ENCODE measurements at regions not wholly inside any gene's neighbourhood (a gene's known extent, or its start where the extent isn't known, plus 50 kb on each side); places are given as distances from the start of the nearest gene placed in this dataset.

- DNase-seq (ENCODE audit: low read depth): no peak
- H3K4me3 ChIP-seq (ENCODE audit: low read depth, low read length): no peak overlapping the region
- TF ChIP-seq CTCF (IDR thresholded peaks at IDR 0.05; ENCODE audit: low read depth, low read length, missing control alignments): no peak
- in situ Hi-C loops (cut with HindIII; ENCODE audit: low sequenced_read_pairs): no loop called here
Observed at GRCh38 chr10:84996580-84996979, 668.2 kb downstream of the CCSER2 start.

DNA sequence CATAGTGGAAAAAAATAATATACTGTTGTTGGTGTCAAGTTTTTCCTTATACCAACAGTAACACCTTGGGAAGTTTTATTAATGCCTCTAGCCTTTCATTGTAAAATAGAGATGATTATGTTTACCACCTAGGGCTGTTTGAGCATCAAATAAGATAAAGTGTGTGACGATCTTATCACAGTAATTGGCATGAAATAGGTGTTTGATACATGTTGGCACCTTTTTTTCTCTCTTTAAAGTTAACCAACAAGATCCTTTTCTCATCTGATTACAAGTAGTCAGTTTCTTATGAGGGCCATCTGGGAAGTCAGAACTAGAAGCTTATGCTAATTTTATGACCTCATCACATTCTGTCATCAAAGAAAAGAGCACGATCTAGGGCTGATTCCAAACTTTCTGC is 669.5 kb downstream of the CCSER2 start:
- in situ Hi-C loops (cut with HindIII; ENCODE audit: low sequenced_read_pairs): no loop called here
- no peak for TF ChIP-seq CTCF (IDR thresholded peaks at IDR 0.05; ENCODE audit: low read depth, low read length, missing control alignments)
- DNase-seq (ENCODE audit: low read depth): no peak
- no peak overlapping the region for H3K4me3 ChIP-seq (ENCODE audit: low read depth, low read length)

DNA sequence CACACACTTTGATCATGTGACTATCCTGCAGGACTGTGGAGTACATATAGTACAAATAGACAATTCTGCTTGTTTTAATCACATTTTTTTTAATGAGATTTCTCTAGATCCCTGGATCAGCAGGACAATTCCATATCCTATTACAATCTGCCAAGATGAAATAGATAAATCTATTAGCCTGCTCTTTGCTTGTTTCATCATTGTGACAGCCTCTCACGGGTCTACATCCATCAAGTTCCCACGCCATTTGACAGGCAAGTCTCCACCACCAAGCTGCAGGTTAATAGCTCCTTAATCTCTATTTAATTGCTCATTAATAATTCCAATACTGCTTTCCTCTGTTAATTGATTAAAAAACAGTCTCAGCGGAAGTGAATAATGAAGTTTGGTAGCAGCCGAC is 671.5 kb downstream of the CCSER2 start:
- H3K4me3 ChIP-seq (ENCODE audit: low read depth, low read length): no peak overlapping the region
- TF ChIP-seq CTCF (IDR thresholded peaks at IDR 0.05; ENCODE audit: low read depth, low read length, missing control alignments): no peak
- in situ Hi-C loops (cut with HindIII; ENCODE audit: low sequenced_read_pairs): no loop called here
- DNase-seq (ENCODE audit: low read depth): no peak

DNA sequence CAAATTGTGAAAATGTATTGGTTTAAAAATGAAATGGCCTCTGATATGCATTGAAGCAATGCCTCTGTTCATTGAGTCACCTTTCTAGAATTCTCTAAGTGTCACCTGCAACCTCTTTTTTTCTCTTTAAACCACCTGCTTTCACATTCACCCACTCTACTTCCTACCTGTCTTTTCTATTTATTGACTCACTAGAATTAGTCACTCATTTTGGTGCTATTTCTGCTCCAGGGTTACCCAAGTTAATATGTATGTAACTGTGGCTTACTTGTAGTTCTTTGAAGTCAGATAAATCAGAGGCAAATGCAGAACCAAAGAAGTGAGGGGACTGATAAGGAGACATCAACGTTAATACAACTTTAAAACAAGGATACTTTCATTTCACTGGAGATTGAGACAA is 674.7 kb downstream of the CCSER2 start:
- in situ Hi-C loops (cut with HindIII; ENCODE audit: low sequenced_read_pairs): no loop called here
- no peak for DNase-seq (ENCODE audit: low read depth)
- TF ChIP-seq CTCF (IDR thresholded peaks at IDR 0.05; ENCODE audit: low read depth, low read length, missing control alignments): no peak
- no peak overlapping the region for H3K4me3 ChIP-seq (ENCODE audit: low read depth, low read length)

DNA sequence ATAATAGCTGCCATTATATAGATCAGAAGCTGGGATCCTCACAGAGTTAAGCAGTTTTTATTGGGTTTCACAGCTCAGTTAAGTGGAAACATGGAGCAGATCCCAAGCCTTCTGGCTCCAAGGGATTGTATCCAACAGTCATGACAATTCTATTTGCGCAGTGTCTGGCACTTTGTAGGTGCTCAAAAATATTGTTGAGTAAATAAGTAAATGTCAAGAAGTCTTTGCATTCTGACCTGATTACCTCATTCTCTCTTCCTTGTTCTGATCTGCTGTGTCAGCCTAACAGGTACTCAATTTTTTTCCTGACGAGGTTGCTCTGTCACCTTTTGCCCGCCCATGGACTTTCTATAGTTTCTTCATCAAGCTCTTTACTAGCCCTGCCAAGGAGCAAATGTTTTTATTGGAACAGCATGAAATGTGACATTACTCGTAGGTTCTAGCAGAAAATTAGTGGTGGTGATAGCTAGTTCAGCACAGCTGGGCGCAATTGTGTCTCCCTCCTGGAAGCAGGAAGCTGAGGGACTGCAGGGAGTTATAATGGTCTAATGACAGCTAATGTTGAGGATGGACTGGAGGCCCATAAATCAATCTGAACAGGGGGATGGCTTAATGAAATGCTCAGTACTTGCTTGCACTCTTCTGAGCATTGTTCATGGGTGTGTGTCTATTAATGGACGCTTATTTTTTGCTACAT is 680.2 kb downstream of the CCSER2 start:
- DNase-seq (ENCODE audit: low read depth): no peak
- TF ChIP-seq CTCF (IDR thresholded peaks at IDR 0.05; ENCODE audit: low read depth, low read length, missing control alignments): no peak
- no peak overlapping the region for H3K4me3 ChIP-seq (ENCODE audit: low read depth, low read length)
- in situ Hi-C loops (cut with HindIII; ENCODE audit: low sequenced_read_pairs): no loop called here

DNA sequence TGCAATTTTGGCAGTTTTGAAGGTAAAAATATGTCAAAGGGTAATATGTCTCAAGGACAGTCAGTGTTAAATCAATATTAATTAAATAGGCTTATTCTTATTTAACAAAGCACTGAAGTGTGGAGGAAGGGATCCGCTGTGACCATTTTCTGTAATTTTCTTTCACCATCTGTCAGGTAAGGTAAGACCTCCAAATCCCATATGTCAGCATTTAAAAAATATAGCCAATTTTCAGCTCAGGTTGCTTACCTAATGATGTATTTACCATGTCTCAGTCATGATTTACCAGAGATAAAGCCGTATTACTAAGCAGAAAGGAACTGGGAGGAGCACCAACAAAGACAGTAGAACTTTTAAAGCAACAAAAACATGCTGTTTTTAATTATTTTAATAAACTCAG is 683.9 kb downstream of the CCSER2 start:
- no peak for TF ChIP-seq CTCF (IDR thresholded peaks at IDR 0.05; ENCODE audit: low read depth, low read length, missing control alignments)

More for the DNA sequence above, 683.9 kb downstream of the CCSER2 start:
- no peak overlapping the region for H3K4me3 ChIP-seq (ENCODE audit: low read depth, low read length)
- DNase-seq (ENCODE audit: low read depth): no peak
- in situ Hi-C loops (cut with HindIII; ENCODE audit: low sequenced_read_pairs): no loop called here

Data from astrocyte of the cerebellum (primary cell).